T-helper 1 cell treated with Interleukin-12 subunit alpha and Interleukin-12 subunit beta and Interleukin-4 antibody, amounts not matched to agents 30 ng/mL and 1 ng/mL, for 36 hours (primary cell): ENCODE measurements at regions not wholly inside any gene's neighbourhood (a gene's known extent, or its start where the extent isn't known, plus 50 kb on each side); places are given as distances from the start of the nearest gene placed in this dataset.
"Not testable (repeated sequence)": the region's sequence is repeated elsewhere in the genome, so short reads cannot be mapped to it uniquely, and the experiment has no call there.

Experiments
- intact Hi-C: fragments of 100-400 bp; cut with micrococcal nuclease; formaldehyde crosslinking; loops from one replicate; pipeline ENCODE4 v1.15.1; 2024

DNA sequence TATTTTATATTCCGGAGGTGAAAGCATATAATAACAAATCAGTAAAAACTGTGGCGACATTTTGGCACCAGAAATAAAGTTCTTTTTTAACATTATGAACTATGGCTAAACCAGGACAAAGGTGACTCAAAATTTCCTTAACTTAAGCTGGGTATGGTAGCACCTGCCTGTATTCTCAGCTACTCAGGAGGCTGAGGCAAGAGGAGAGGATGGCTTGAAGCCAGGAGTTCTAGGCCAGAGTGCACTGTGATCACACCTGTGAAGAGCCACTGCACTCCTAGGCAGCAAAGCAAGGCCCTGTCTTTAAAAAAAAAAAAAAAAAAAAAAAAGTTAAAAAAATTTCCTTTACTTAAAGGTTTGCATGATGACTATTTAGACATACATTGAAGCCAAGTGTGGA is 63.0 kb upstream of the KIF2A start:
- intact Hi-C loops = not testable (repeated sequence)

DNA sequence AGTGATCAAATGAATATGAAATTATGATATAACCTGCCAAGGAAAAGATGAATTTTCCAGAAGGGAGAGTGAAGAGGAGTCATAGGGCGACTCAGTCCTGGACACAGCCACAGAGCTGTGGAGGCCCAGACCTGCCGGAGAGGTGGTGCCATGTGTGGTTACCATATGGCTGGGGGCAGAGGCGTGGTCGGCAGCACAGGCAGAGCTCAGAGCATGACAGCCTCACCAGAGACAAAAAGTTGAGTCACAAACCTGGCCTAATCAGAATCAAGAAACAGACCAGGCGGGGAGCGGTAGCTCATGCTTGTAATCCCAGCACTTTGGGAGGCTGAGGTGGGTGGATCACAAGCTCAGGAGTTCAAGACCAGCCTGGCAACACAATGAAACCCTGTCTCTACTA is 57.8 kb upstream of the KIF2A start:
- intact Hi-C loops = not testable (repeated sequence)

DNA sequence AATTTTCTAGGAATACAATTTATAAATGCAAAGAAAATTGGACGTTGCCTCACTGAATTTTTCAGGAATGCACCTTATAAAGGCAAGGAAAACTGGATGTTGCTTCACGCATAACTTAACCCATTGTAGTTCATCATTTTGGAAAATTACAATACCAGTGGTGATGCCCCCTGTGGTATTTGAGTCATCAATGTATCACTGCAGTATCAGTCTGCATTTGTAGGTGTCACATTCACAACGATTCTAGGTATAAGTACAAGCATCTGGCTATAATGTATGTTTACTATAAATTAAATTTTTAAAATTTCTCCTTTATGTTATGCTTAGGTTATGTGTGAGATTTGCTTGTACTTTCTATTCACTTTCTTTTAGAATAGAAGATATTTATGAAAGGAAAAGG is 55.9 kb upstream of the KIF2A start:
- intact Hi-C loops = not testable (repeated sequence)

DNA sequence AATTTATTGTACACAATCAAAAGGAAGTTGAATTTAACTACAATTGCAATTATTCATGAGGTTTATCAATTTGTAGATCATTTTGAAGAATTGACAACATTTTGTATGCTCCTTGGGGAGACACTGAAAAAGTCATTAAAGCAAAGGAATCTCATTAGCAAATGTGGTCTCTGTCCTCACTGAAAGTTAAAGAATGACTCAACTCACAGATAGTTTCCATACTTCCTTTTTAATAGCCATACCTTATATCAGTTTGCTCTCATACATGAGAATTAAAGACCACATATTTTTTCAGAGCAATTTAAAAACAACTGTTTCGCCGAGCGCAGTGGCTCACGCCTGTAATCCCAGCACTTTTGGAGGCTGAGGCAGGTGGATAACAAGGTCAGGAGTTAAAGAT is 55.1 kb upstream of the KIF2A start:
- intact Hi-C loops = not testable (repeated sequence)

DNA sequence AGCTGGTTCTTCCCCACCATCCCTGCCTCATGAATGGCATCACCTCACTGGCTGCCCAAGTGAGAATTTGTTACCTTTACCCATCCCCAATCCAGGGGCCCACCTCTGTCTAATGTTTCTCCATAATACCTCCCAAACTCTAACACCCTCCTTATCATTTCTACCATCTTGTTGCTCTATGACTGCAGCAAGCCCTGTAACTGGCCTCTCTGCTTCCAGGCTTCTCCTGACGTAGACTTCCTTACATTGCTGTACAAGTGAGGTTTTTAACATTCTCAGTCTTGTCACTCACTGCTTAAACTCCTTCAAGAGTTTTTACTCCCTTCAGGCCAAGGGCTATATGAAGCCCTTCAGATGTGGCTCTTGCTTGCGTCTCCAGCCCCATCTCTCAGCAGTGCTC is 53.5 kb upstream of the KIF2A start:
- intact Hi-C loops = not testable (repeated sequence)

DNA sequence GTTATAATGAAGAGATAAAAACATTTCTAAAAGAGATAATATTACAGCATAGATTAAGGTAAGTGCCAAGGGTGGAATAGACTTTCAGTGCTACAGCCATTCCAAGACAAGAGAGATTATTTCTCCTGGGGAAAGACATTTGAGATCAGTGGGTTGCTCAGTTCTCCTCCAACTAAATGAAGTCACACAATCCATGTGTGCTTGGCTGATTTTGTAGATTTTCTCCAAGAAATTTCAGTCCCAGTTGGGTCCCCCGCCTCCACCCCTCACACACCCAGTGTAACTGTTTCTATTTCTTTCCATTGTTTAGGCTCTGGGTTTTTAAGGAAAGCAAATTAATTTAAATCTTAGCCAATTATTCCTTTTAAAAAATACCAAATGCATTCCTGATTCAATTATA is 50.5 kb upstream of the KIF2A start:
- intact Hi-C loops = not testable (repeated sequence)

DNA sequence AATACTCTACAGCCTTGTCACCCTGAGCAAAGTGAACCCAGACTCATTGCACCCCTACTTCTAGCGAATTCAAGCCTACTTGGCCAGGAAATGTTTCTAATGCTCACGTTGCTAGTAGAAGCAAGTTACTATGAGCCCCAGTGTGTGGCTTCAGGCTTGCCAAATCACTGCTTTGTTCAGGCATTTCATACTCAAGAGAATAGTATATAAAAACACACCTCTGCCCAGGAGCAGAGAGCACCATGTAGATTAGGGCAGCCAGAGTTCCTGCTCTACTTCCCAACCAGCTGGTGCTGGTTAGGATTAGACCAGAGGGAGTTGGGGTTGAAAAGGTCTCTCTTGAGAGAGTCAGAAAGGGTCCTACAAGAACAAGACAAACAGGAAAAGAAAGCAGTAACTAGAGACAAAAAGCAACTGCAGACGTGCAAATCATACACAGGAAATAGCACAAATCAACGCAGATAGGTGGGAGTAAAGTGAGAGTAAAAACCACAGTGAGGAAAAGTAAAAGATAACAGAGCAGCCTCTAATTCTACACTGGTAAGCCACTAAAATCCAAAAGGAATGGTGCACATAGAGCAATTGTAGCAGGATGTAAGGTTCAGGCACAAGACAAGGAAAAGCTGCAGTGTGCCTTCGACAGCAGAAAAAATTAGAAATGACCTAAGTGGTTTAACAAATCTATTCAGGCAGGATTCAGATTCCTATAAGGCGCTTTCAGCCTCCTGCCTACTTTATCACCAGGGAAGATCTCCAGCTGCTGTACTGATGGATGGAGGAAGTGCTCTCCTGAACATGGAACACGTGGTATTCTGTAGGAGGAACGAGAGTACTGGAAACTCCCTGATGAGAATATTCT is 49.6 kb upstream of the KIF2A start:
- intact Hi-C loops = loop anchor here (1.0 to 2.0 kb wide), 4 partner anchors 20 to 49 kb away; no protein-coding TSS in a partner anchor
